ENCODE measurements at regions not wholly inside any gene's neighbourhood (a gene's known extent, or its start where the extent isn't known, plus 50 kb on each side); places are given as distances from the start of the nearest gene placed in this dataset.

DNA sequence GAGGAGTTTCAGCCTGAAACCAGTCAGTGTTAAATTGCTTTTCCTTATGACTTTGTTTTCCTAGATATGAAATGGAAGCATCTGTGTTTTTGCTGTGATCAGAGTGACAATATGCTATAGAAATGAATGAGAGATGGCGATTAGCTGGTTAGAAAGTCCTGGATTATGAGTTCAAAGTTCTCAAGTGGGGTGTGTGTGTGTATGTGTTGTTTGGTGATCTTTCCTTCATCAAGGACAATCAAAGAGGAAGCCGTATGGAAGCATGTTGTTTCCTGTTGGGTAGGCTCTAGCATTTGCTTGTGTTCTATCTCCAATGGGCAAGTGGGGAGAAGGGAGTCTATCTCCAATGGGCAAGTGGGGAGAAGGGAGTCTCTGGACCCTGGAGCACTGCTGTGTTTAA, 64.0 kb upstream of the STX18 start:
- no peak for DNase-seq

DNA sequence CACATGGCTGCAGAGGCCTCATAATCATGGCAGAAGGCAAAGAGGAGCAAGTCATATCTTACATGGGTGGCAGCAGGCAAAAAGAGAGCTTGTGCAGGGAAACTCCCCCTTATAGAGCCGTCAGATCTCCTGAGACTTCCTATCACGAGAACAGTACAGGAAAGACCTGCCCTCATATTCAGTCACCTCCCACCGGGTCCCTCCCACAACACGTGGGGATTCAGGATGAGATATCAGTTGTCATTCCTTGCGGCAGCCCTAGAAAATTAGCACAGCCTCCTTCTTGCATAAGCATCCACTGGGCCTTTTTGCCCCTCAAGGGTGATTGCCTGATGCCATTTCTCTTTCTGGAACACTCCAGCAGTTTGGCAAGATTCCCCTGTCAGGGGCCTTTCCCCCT, 61.7 kb upstream of the STX18 start:
- peak in 1 of 58 donors; percentile 10 for DNase-seq

DNA sequence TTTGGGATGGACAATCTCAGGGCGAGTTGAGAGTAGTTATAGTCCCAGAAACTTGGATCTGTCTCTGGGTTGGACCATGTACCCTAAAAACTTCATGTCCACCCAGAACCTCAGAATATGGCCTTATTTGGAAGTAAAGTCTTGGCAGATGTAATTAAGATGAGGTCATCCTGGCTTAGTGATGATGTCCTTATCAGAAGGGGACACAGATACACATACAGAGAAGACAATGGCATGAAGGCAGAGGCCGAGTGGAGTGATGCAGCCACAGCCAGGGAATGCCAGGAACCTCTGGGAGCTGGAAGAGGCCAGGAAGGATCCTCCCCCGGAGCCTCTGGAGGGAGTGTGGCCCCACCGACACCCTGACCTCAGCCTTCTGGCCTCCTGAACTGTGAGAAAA, 61.2 kb upstream of the STX18 start:
- DNase-seq = no peak

DNA sequence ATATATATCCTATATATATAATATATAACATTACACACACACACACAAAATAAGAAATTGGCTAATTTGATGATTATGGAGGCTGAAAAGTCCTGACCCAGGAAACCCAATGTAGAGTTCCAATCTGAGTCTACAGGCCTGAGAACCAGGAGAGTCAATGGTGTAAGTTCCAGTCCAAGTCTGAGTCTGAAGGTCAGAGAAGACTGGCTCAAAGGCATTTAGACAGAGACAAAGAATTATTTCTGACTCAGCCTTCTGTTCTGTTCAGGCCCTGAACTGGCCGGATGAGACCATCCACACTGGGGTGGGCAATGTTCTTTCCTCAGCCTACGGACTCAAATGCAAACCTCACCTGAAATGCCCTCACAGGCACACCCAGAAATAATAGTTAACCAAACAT, 60.6 kb upstream of the STX18 start:
- DNase-seq = no peak

DNA sequence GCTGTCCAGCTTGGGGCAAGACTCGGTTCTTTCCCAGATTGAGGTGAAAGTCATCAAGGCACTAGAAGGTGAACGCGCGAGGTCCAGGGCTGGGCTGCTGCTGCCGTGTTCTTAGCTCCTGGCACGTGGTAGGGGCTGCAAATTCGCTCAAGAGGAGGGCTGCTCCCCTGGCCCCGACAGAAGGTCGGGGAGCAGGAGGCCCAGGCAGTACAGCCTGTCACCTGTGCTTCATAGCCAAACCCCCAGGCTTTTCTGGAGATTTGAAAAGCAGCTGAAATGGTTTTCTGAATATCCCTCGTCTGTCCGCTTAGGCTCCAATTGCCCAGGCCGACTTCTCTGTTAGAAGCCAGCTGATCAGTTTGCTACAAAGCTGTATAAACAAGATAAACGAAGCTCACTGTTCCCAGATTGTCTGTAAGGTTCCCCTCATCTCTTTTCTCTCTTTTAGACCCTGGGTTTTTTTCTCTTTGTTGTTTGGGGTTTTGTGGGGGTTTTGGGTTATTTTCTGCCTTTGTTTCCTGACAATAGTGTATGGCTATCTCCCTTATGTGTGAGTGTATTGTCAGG, 60.0 kb upstream of the STX18 start:
- DNase-seq = no peak

DNA sequence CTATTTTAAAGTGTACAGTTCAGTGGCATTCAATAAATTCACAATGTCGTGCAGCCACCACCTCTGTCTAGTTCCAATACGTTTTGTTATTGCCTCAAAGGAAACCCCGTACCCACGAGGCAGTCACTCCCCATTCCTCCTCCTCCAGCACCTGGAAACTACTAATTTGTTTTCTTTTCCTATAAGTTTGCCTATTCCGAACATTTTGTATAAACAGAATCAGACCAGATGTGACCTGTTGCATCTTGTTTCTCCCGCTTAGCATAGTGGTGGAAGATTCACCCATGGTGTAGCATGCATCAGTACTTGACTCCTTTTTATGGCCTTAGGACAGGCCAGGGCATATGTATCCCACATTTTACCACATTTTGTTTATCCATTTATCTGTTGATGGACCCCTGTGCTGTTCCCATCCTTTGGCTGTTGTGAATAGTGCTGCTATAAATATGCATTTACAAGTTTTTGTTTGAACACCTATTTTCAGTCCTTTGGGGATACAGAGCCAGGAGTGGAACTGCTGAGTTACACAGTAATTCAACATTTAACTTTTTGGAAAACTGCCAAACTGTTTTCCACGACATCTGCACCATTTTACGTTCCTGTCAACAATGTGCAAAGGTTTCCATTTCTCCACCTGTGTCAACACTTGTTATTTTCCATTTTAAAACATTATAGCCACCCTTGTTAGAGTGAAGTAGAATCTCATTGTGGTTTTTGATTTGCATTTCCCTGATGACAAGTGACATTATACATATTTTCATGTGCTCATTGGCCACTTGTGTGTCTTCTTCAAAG, 57.8 kb upstream of the STX18 start:
- DNase-seq = no peak

DNA sequence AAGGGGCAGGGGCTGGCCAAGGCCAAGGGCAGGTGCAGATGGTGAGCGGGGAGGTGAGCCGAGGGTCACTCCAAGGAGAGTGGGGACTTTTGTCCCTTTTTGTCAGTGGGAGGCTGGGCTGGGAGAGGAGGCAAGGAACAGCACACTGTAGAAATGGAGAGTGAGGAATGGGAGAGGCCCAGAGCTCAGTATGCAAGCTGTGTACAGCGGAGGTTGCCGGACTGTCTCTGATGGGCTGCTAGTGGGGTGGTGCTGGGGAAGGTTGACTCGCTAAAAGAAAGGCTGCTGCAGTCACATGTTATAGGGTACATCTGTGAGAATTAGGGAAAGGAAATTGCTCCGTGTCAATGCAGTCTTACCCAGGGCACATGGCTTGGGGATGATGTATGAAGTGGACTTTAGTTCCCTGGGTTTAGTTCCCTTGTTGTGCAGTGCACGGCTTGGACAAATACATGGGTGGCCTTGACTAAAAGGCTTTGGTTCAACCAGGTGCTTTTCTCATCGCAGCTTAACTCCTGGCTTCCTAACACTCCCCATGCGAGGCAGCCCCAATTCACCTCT, 57.1 kb upstream of the STX18 start:
- DNase-seq = no peak

DNA sequence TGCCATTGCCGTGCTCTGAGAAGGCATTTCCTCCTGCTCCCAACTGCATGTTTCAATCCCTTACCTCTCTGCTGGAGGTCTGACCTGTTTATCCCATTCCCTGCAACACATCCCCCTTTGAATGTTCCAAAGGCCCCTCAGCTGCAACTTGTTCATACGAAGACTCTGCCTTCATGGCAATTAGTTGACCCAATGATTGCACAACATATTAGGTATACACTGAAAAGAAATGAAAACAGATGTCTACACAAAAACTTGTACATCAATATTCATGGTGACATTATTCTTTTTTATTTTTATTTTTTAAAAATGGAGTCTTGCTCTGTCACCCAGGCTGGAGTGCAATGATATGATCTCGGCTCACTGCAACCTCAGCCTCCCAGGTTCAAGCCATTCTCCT, 54.9 kb upstream of the STX18 start:
- no peak for DNase-seq

DNA sequence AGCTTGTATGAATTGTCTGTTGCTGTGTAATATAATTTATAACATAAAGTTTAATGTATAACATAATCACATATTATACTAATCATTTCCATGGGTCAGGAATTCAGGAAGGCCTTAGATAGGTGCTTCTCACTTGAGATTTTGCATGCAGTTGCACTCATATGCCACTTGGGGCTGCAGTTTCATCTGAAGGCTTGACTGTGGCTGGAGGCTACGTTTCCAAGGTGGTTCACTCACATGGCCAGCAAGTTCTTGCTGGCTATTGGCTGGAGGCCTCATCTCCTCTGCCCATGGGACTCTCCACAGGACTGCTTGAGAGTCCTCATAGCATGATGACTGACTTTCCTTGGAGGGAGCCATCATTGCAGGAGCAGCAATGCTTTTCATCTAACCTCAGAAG, 53.4 kb upstream of the STX18 start:
- DNase-seq = no peak

DNA sequence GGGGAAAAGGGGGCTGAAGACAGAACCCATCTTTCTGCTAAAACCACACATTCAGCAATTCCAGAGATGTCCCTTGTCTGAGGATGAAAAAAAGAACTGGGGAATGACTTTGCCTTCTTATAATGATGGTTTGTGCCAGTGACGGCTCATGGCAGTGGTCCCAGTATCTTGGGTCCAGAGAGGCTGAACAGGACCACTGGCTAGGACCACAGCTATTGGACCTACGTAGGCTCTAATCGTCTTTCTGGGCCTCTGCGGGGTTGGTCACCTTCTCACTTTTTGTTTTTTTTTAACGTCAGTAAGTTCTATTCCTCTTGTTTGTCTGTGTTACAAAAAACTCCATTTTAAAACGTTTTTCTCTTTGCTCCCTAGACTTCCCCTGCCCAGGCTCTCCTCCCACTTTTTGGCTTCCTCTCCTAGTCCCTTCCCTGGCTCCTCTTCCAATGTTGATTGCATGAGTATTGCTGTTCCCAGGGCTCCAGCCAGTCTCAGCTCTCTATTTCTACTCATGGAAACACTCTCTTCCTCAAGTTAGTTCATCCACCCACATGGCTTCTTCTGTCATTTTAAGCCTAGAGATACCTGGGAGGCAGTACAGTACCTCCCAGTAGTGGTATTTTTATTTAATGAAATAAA, 52.6 kb upstream of the STX18 start:
- no peak for DNase-seq

DNA sequence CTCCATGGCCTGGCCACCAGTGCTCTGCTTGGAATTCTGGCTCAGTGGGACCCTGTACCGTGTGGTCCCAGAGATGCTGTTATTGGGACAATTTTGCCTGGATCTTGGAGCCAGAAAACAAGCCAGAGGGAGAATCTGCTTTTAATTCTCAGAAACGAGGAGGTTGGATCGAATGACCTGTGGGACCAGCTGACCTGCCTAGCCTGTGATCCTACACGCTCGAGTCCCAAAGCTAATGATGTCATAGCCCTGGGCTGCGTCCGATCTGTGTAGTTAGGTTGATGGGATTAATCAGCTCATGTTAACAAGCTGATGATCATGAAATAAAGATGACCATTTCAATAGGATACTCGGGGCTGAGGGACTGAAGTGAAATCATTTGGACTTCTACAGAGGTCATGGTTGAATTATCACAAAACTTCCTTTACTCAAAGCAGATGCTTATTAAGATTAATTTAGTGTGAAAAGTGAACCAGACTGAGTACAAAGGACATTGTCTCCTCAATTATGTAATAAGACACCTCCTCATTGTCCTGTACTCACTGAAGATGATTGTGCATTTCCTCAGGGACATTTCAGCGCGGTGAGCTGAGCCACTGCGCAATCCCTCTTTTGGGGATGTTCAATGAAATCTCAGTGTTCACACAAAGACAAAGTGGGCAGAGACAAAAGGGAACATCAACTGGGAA, 51.9 kb upstream of the STX18 start:
- DNase-seq = no peak

DNA sequence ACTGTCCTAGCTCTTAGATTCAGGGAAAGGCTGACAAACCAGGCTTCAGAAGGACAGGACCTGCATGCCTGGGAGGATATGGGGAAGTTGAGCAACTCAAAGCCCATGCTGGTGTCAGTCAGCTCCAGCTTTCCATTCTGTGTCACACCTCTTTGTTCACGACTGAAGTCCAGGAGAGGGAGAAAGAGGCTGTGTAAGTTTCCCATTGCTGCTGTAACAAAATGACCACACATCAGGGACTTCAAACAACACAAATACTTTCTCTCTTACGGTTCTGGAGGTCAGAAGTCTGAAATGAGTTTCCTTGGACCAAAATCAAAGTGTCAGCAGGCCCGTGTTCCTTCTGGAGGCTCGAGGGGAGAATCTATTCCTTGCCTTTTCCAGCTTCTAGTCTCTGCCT, 50.6 kb upstream of the STX18 start:
- no peak for DNase-seq

Data from anterior cingulate cortex (tissue), 58 donors.